ENCODE measurements at regions not wholly inside any gene's neighbourhood (a gene's known extent, or its start where the extent isn't known, plus 50 kb on each side); places are given as distances from the start of the nearest gene placed in this dataset.
"Not testable (repeated sequence)": the region's sequence is repeated elsewhere in the genome, so short reads cannot be mapped to it uniquely, and the experiment has no call there.

GRCh38 chr5:87138091-87138805, 129.4 kb upstream of the RASA1 start:
- no peak for DNase-seq (ENCODE audit: low read depth)

GRCh38 chr5:87139795-87140194, 127.9 kb upstream of the RASA1 start:
- no peak for DNase-seq (ENCODE audit: low read depth)

- DNase-seq (ENCODE audit: low read depth), result no peak
Measured at GRCh38 chr5:87141544-87141943, 126.1 kb upstream of the RASA1 start.

GRCh38 chr5:87145853-87146252, 121.8 kb upstream of the RASA1 start:
- DNase-seq (ENCODE audit: low read depth), result not testable (repeated sequence)

- no peak for DNase-seq (ENCODE audit: low read depth)
Measured at GRCh38 chr5:87147441-87147840, 120.2 kb upstream of the RASA1 start.

- no peak for DNase-seq (ENCODE audit: low read depth)
Measured at GRCh38 chr5:87150630-87151029, 117.1 kb upstream of the RASA1 start.

GRCh38 chr5:87151547-87151946, 116.1 kb upstream of the RASA1 start:
- DNase-seq (ENCODE audit: low read depth), result no peak

GRCh38 chr5:87152886-87153285, 114.8 kb upstream of the RASA1 start:
- DNase-seq (ENCODE audit: low read depth), result no peak

GRCh38 chr5:87154191-87154590, 113.5 kb upstream of the RASA1 start:
- no peak for DNase-seq (ENCODE audit: low read depth)

- no peak for DNase-seq (ENCODE audit: low read depth)
Measured at GRCh38 chr5:87155106-87155505, 112.6 kb upstream of the RASA1 start.

GRCh38 chr5:87156631-87157030, 111.1 kb upstream of the RASA1 start:
- no peak for DNase-seq (ENCODE audit: low read depth)

GRCh38 chr5:87164409-87164808, 103.3 kb upstream of the RASA1 start:
- DNase-seq (ENCODE audit: low read depth), result no peak

- no peak for DNase-seq (ENCODE audit: low read depth)
Measured at GRCh38 chr5:87169300-87169991, 98.2 kb upstream of the RASA1 start.

- no peak for DNase-seq (ENCODE audit: low read depth)
Measured at GRCh38 chr5:87170799-87171198, 96.9 kb upstream of the RASA1 start.

- DNase-seq (ENCODE audit: low read depth), result no peak
Measured at GRCh38 chr5:87182649-87183048, 85.0 kb upstream of the RASA1 start.

- no peak for DNase-seq (ENCODE audit: low read depth)
Measured at GRCh38 chr5:87183896-87184295, 83.8 kb upstream of the RASA1 start.

- no peak for DNase-seq (ENCODE audit: low read depth)
Measured at GRCh38 chr5:87184605-87185004, 83.1 kb upstream of the RASA1 start.

GRCh38 chr5:87185838-87186237, 81.8 kb upstream of the RASA1 start:
- DNase-seq (ENCODE audit: low read depth), result no peak

- DNase-seq (ENCODE audit: low read depth), result no peak
Measured at GRCh38 chr5:87188391-87188790, 79.3 kb upstream of the RASA1 start.

- no peak for DNase-seq (ENCODE audit: low read depth)
Measured at GRCh38 chr5:87190041-87190440, 77.6 kb upstream of the RASA1 start.

GRCh38 chr5:87190687-87191086, 77.0 kb upstream of the RASA1 start:
- no peak for DNase-seq (ENCODE audit: low read depth)

- no peak for DNase-seq (ENCODE audit: low read depth)
Measured at GRCh38 chr5:87191645-87192044, 76.0 kb upstream of the RASA1 start.

GRCh38 chr5:87195104-87195591, 72.5 kb upstream of the RASA1 start:
- no peak for DNase-seq (ENCODE audit: low read depth)

GRCh38 chr5:87195616-87196015, 72.1 kb upstream of the RASA1 start:
- no peak for DNase-seq (ENCODE audit: low read depth)
